AG09319 (cell line): ENCODE measurements at regions not wholly inside any gene's neighbourhood (a gene's known extent, or its start where the extent isn't known, plus 50 kb on each side); places are given as distances from the start of the nearest gene placed in this dataset.

ENCODE experiments used
- DNase-seq: peaks from one replicate; pipeline ENCODE4 v3.0.0-alpha.2; 2010; ENCODE audit warnings: low read depth; ENCODE audit errors: extremely low read depth
- CTCF ChIP-seq: IDR thresholded peaks from 2 replicates; pipeline ENCODE4 v1.5.1; 2011; ENCODE audit warnings: low read depth, mild to moderate bottlenecking, inconsistent platforms, low read length, moderate library complexity

GRCh38 chr17:71184716-71185115 lies 936.1 kb upstream of the SOX9 start:
- no peak for TF ChIP-seq CTCF
- no peak for DNase-seq

DNA sequence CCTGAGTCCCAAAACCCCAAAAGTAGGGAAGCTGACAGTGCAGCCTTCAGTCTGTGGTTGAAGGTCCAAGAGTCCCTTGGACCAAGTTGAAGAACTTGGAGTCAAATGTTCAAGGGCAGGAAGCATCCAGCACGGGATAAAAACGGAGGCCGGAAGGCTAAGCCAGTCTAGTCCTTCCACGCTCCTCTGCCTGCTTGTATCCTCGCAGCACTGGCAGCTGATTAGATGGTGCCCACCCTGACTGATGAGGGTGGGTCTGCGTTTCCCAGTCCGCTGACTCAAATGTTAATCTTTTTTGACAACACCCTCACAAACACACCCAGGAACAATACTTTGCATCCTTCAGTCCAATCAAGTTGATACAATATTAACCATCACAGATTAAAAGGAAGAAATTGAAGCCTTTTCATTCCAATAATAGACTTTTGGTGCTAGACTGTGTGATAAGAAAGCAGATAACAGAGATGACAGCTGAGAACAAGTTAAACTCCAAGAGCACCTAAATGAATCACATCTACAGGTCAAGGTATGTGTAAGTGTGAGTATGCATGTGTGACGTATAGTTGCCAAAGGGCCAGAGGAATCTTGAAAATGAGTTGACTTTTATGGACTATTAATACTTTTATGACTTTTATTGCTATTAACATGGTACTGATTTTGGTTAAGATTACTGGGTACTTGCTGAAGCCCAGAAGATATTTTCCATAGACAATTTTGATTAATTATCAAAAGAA lies 933.5 kb upstream of the SOX9 start:
- no peak for TF ChIP-seq CTCF
- DNase-seq, result no peak

GRCh38 chr17:71188811-71189492 lies 931.9 kb upstream of the SOX9 start:
- peak; percentile 57 for DNase-seq
- TF ChIP-seq CTCF, result no peak

- TF ChIP-seq CTCF, result no peak
- no peak for DNase-seq
Measured at GRCh38 chr17:71189493-71189831, 931.4 kb upstream of the SOX9 start.

DNA sequence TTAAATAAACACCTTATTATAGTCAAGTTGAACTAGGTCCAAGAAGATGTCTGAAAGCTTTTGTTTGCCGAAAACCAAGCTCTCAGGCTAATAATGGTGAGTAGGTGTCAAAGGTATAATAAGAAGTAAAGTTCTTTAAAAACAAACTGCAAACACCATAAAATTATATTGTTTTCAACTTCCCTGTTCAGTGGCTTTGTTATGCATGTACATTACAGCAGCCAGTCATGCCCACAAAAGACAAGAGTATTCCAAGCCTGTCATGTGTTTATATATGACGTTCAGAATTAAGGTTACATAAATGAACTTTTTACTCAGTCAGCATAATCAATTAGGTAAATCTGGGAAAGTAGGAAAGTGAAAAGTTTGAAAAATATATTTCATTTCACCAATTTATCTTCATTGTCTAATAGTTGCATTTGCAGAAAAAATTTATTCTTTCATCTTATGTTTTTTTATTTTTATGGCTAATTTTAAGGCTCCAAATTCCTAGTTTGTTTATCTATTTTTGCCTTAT lies 928.7 kb upstream of the SOX9 start:
- no peak for TF ChIP-seq CTCF
- no peak for DNase-seq

DNA sequence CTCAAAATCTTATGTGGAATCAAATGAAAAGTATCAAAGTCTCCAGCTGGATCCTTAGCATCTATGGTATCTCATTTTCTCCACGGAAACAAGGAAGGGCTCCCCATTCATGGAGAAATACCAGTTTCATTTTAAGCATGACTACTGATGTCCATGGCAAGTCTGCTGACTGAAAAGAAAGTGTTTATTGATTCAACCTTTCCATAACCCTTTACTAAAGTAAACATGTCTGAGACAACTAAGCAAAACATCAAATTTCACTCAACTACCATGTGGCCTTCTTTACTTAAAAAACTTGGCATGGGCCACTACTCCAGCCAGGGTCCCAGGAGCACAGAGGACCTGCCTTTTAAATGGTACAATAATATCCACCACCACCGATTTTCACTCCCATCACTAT lies 928.0 kb upstream of the SOX9 start:
- no peak for TF ChIP-seq CTCF
- DNase-seq, result no peak

- no peak for DNase-seq
- TF ChIP-seq CTCF, result no peak
Measured at GRCh38 chr17:71200597-71200996, 920.2 kb upstream of the SOX9 start.
